Mucosa of descending colon (tissue), 3 donors: ENCODE measurements at regions not wholly inside any gene's neighbourhood (a gene's known extent, or its start where the extent isn't known, plus 50 kb on each side); places are given as distances from the start of the nearest gene placed in this dataset.

ENCODE experiments used
- ATAC-seq: fragments of 200-7000 bp; cut with Tn5 transposase; one replicate; pipeline ENCODE4 v1.9.1; 2020; ENCODE audit warnings: mild to moderate bottlenecking, moderate library complexity
- DNase-seq, 3 donors: peaks; one replicate each; pipeline ENCODE4 v3.0.0-alpha.2; 2020
- H3K36me3 ChIP-seq: fragments of 200-600 bp; one replicate; pipeline ENCODE4 v1.8.0; 2021; ENCODE audit warnings: low read depth, mild to moderate bottlenecking
- H3K4me1 ChIP-seq: fragments of 200-600 bp; one replicate; pipeline ENCODE4 v1.8.0; 2021; ENCODE audit warnings: low read depth, mild to moderate bottlenecking
- H3K4me3 ChIP-seq: fragments of 200-600 bp; one replicate; pipeline ENCODE4 v1.8.0; 2021; ENCODE audit warnings: mild to moderate bottlenecking
- H3K9me3 ChIP-seq: fragments of 200-600 bp; one replicate; pipeline ENCODE4 v1.8.0; 2021; ENCODE audit warnings: mild to moderate bottlenecking
- intact Hi-C, 2 donors: fragments of 100-400 bp; cut with DNase I in 1 of 2; cut with micrococcal nuclease in 1 of 2; formaldehyde crosslinking; loops; one replicate each; pipeline versions ENCODE4 v1.11.0 to v1.11.1; 2022; cut with DNase I, micrococcal nuclease
- TF ChIP-seq, protein P1 (sequence below): fragments of 200-600 bp; IDR thresholded peaks from one replicate; pipeline ENCODE4 v1.8.0; 2022; ENCODE audit warnings: antibody characterized with exemption, mild to moderate bottlenecking
- donor health status: DM: no; HTN: no; CAD: no; lungs with moderate emphysema.
- donor health status: DM: no; HTN: no; CAD: no.
- donor health status: DM: no; HTN: yes; CAD: no.

DNA sequence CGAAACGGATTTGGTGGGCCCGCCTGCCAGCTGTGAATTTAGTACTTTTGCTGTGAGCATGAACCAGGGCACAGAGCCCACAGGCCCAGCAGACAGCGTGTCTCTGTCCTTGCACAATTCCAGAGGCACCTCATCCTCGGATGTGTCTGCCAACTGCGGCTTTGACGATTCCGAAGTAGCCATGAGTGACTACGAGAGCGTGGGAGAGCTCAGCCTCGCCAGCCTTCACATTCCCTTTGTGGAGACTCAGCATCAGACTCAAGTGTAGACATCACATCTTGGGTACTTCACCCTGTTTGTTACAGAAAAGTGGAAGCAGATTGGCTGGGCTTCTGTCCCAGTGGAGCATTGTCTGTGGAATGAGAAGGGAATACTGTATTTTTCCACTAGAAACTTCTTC, 78.6 kb upstream of the MTNR1B start:
- Histone ChIP-seq H3K4me1 (no peaks in the 10 kb centered on the region), H3K9me3 (no peaks in the 10 kb centered on the region), H3K36me3 (no peaks in the 10 kb centered on the region), H3K4me3 (no peak overlapping the region)
- no peak for DNase-seq
- no peak for ATAC-seq
- intact Hi-C loops: no loop called here
- TF ChIP-seq, protein P1, sequence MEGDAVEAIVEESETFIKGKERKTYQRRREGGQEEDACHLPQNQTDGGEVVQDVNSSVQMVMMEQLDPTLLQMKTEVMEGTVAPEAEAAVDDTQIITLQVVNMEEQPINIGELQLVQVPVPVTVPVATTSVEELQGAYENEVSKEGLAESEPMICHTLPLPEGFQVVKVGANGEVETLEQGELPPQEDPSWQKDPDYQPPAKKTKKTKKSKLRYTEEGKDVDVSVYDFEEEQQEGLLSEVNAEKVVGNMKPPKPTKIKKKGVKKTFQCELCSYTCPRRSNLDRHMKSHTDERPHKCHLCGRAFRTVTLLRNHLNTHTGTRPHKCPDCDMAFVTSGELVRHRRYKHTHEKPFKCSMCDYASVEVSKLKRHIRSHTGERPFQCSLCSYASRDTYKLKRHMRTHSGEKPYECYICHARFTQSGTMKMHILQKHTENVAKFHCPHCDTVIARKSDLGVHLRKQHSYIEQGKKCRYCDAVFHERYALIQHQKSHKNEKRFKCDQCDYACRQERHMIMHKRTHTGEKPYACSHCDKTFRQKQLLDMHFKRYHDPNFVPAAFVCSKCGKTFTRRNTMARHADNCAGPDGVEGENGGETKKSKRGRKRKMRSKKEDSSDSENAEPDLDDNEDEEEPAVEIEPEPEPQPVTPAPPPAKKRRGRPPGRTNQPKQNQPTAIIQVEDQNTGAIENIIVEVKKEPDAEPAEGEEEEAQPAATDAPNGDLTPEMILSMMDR: no peak

DNA sequence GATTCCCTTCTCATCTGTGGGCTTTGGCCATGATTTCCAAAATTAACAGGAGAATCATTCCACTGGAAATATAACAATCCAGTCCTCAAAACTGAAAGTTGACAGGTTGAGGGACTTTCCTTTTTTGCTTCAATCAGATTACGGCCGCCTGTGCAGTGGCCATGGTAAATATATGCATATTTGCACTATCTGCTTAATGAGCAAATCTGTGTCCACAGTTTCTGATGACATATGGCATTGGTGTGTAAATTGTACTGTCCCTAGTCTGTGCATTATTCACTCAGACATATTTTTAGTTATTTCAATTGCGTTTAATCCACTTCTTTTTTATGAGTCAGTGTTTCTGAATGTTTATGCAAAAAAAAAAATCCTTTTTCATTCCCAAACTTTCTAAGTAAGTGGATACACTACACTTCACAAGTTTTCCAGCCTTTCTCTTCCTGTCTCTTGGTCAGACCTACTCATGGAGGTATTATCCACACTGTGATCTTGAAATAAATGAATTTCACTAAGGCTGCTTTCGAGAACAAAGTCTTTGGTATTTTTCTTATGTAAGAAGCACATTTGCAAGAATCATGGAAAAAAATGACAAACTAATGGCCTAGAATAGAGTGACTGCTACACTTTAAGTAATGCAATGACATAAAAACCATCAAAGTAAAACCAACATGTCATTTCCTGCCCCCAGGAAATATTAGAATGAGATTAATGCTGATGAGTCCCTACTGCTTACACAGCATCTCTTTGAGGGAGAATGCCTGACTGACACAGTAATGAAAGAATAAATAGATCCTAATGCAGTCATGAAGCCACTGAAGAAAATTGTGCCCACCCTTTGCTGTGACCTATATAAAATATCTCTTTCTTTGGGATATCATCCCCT, 76.4 kb upstream of the MTNR1B start:
- TF ChIP-seq, protein P1: no peak
- intact Hi-C loops: no loop called here

GRCh38 chr11:92894197-92894596, 75.3 kb upstream of the MTNR1B start:
- Histone ChIP-seq H3K4me3 (no peak overlapping the region), H3K4me1 (no peaks in the 10 kb centered on the region), H3K9me3 (no peaks in the 10 kb centered on the region), H3K36me3 (no peaks in the 10 kb centered on the region)
- no peak for DNase-seq
- no peak for ATAC-seq
- TF ChIP-seq, protein P1: no peak
- intact Hi-C loops: no loop called here

More for the DNA sequence above, 76.4 kb upstream of the MTNR1B start:
- ATAC-seq (no peak), DNase-seq (no peak)
- Histone ChIP-seq H3K9me3 (no peaks in the 10 kb centered on the region), H3K4me1 (no peaks in the 10 kb centered on the region), H3K36me3 (no peaks in the 10 kb centered on the region), H3K4me3 (no peak overlapping the region)

DNA sequence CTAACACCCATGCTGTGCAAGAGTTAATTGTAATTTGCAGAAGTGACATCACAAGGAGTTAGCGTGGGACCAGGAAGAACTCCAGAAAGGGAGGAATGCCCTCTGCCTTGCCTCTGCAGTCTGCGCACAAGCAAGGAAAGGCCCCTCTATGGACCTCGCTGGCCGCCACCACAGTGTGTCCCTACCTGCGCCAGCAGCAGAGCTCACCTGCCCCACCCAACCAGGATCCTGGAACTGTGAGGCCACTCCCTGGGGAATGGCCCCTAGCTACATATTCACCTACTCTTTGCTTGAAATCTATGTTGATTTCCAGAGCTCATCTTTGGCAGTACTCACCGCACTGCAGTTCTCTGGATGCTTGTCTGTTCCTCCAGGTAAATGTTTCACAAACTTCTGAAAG, 72.0 kb upstream of the MTNR1B start:
- intact Hi-C loops: no loop called here
- peak in 2 of 3 donors; percentile 22 to 35 for DNase-seq

GRCh38 chr11:92902417-92902816, 67.0 kb upstream of the MTNR1B start:
- Histone ChIP-seq H3K4me3 (no peak overlapping the region), H3K36me3 (no peaks in the 10 kb centered on the region), H3K9me3 (no peaks in the 10 kb centered on the region), H3K4me1 (no peaks in the 10 kb centered on the region)
- DNase-seq (no peak), ATAC-seq (no peak)
- TF ChIP-seq, protein P1: no peak
- intact Hi-C loops: no loop called here

More for the DNA sequence above, 72.0 kb upstream of the MTNR1B start:
- Histone ChIP-seq H3K4me3 (no peak overlapping the region), H3K4me1 (no peaks in the 10 kb centered on the region), H3K36me3 (no peaks in the 10 kb centered on the region), H3K9me3 (no peaks in the 10 kb centered on the region)
- peak; percentile 55 for ATAC-seq
- TF ChIP-seq, protein P1: no peak
